ENCODE measurements at regions not wholly inside any gene's neighbourhood (a gene's known extent, or its start where the extent isn't known, plus 50 kb on each side); places are given as distances from the start of the nearest gene placed in this dataset.
"Not testable (repeated sequence)": the region's sequence is repeated elsewhere in the genome, so short reads cannot be mapped to it uniquely, and the experiment has no call there.

GRCh38 chr16:52386694-52387093 lies 160.2 kb downstream of the TOX3 start:
- DNase-seq (ENCODE audit: low spot score) = no peak

GRCh38 chr16:52384378-52384777 lies 162.6 kb downstream of the TOX3 start:
- DNase-seq (ENCODE audit: low spot score) = no peak

- DNase-seq (ENCODE audit: low spot score) = no peak
These were observed 163.2 kb downstream of the TOX3 start for GRCh38 chr16:52383640-52384292.

- no peak for DNase-seq (ENCODE audit: low spot score)
These were observed 163.8 kb downstream of the TOX3 start for GRCh38 chr16:52383119-52383518.

- no peak for DNase-seq (ENCODE audit: low spot score)
These were observed 167.4 kb downstream of the TOX3 start for GRCh38 chr16:52379551-52379950.

GRCh38 chr16:52376676-52377280 lies 170.2 kb downstream of the TOX3 start:
- DNase-seq (ENCODE audit: low spot score) = no peak

- no peak for DNase-seq (ENCODE audit: low spot score)
These were observed 174.6 kb downstream of the TOX3 start for GRCh38 chr16:52372313-52372712.

GRCh38 chr16:52368859-52369258 lies 178.1 kb downstream of the TOX3 start:
- DNase-seq (ENCODE audit: low spot score) = no peak

- DNase-seq (ENCODE audit: low spot score) = no peak
These were observed 179.1 kb downstream of the TOX3 start for GRCh38 chr16:52367821-52368220.

- DNase-seq (ENCODE audit: low spot score) = no peak
These were observed 180.0 kb downstream of the TOX3 start for GRCh38 chr16:52366983-52367382.

- DNase-seq (ENCODE audit: low spot score) = no peak
These were observed 182.4 kb downstream of the TOX3 start for GRCh38 chr16:52364500-52364899.

GRCh38 chr16:52363082-52363481 lies 183.9 kb downstream of the TOX3 start:
- DNase-seq (ENCODE audit: low spot score) = no peak

- no peak for DNase-seq (ENCODE audit: low spot score)
These were observed 189.2 kb downstream of the TOX3 start for GRCh38 chr16:52357711-52358110.

GRCh38 chr16:52353249-52353648 lies 193.7 kb downstream of the TOX3 start:
- DNase-seq (ENCODE audit: low spot score) = no peak

- no peak for DNase-seq (ENCODE audit: low spot score)
These were observed 195.5 kb downstream of the TOX3 start for GRCh38 chr16:52351451-52351850.

- no peak for DNase-seq (ENCODE audit: low spot score)
These were observed 196.8 kb downstream of the TOX3 start for GRCh38 chr16:52350031-52350642.

GRCh38 chr16:52346709-52347108 lies 200.2 kb downstream of the TOX3 start:
- DNase-seq (ENCODE audit: low spot score) = no peak

GRCh38 chr16:52333673-52334072 lies 213.3 kb downstream of the TOX3 start:
- not testable (repeated sequence) for DNase-seq (ENCODE audit: low spot score)

- DNase-seq (ENCODE audit: low spot score) = no peak
These were observed 226.0 kb downstream of the TOX3 start for GRCh38 chr16:52320930-52321439.

GRCh38 chr16:52318302-52319009 lies 228.5 kb downstream of the TOX3 start:
- DNase-seq (ENCODE audit: low spot score) = no peak

GRCh38 chr16:52316241-52316640 lies 230.7 kb downstream of the TOX3 start:
- DNase-seq (ENCODE audit: low spot score) = no peak

GRCh38 chr16:52312716-52313115 lies 234.2 kb downstream of the TOX3 start:
- DNase-seq (ENCODE audit: low spot score) = no peak
